ENCODE measurements at regions not wholly inside any gene's neighbourhood (a gene's known extent, or its start where the extent isn't known, plus 50 kb on each side); places are given as distances from the start of the nearest gene placed in this dataset.

- no peak for TF ChIP-seq IRF1 (CRISPR knock-in tag; IDR thresholded peaks at IDR 0.05)
- TF ChIP-seq ZNF512 (CRISPR knock-in tag; IDR thresholded peaks at IDR 0.05; ENCODE audit: borderline replicate concordance): no peak
- no peak for TF ChIP-seq MXD4 (CRISPR knock-in tag; IDR thresholded peaks at IDR 0.05; ENCODE audit: borderline replicate concordance)
- TF ChIP-seq CREB1 (CRISPR knock-in tag; IDR thresholded peaks at IDR 0.05): no peak
- no peak for TF ChIP-seq PREB (CRISPR knock-in tag; IDR thresholded peaks at IDR 0.05; ENCODE audit: borderline replicate concordance)
Observed at GRCh38 chr13:33409673-33410510, 124.3 kb upstream of the STARD13 start (continued).

- H3K27me3 Mint-ChIP-seq (ENCODE audit: low read depth): no peaks in the 10 kb centered on the region
- H3K36me3 Mint-ChIP-seq: no peaks in the 10 kb centered on the region
Observed at GRCh38 chr13:33410619-33411018, 125.1 kb upstream of the STARD13 start.

More at GRCh38 chr13:33410619-33411018, 125.1 kb upstream of the STARD13 start:
- no peak overlapping the region for H3K27ac Mint-ChIP-seq
- TF ChIP-seq JAZF1 (CRISPR knock-in tag; IDR thresholded peaks at IDR 0.05) (no peak), FOXP4 (CRISPR knock-in tag; IDR thresholded peaks at IDR 0.05) (no peak), ZNF121 (CRISPR knock-in tag; IDR thresholded peaks at IDR 0.05) (no peak), ZNF416 (CRISPR knock-in tag; IDR thresholded peaks at IDR 0.05) (no peak), GABPB1 (CRISPR knock-in tag; IDR thresholded peaks at IDR 0.05) (no peak), ATF2 (CRISPR knock-in tag; IDR thresholded peaks at IDR 0.05; ENCODE audit: borderline replicate concordance, low read depth) (no peak), NR3C1 (CRISPR knock-in tag; conservative IDR thresholded peaks at IDR 0.05; ENCODE audit: low read depth) (no peak), RORB (CRISPR knock-in tag; IDR thresholded peaks at IDR 0.05) (no peak), ERG (CRISPR knock-in tag; IDR thresholded peaks at IDR 0.05) (no peak), ESRRA (CRISPR knock-in tag; IDR thresholded peaks at IDR 0.05; ENCODE audit: borderline replicate concordance) (no peak), PRDM15 (CRISPR knock-in tag; IDR thresholded peaks at IDR 0.05) (no peak), NFYB (CRISPR knock-in tag; conservative IDR thresholded peaks at IDR 0.05; ENCODE audit: low read depth) (no peak), ZMAT4 (CRISPR knock-in tag; IDR thresholded peaks at IDR 0.05) (no peak)
- no peak for ATAC-seq
- no peak overlapping the region for H3K4me3 Mint-ChIP-seq
- H3K4me1 Mint-ChIP-seq: peaks cover 15% of the 10 kb centered on the region
- POLR2A ChIA-PET: no interaction called here
- no peak for DNase-seq (ENCODE audit: low spot score)
- CTCF ChIA-PET: no interaction called here
- H3K9me3 Mint-ChIP-seq: no peaks in the 10 kb centered on the region
